Right lung (tissue), 2 donors: ENCODE measurements at regions not wholly inside any gene's neighbourhood (a gene's known extent, or its start where the extent isn't known, plus 50 kb on each side); places are given as distances from the start of the nearest gene placed in this dataset.

Source experiments
- DNase-seq, 2 donors: peaks; one replicate each; pipeline ENCODE4 v3.0.0-alpha.2; 2013

- no peak for DNase-seq
Measured at GRCh38 chr13:31962731-31963370, 68.7 kb upstream of the FRY start.

- DNase-seq, result no peak
Measured at GRCh38 chr13:31963631-31964030, 67.9 kb upstream of the FRY start.

GRCh38 chr13:31964168-31964567 lies 67.4 kb upstream of the FRY start:
- no peak for DNase-seq

- peak in 1 of 2 donors; percentile 42 for DNase-seq
Measured at GRCh38 chr13:31965361-31966066, 66.1 kb upstream of the FRY start.

GRCh38 chr13:31967155-31967554 lies 64.4 kb upstream of the FRY start:
- no peak for DNase-seq

- no peak for DNase-seq
Measured at GRCh38 chr13:31968473-31968872, 63.1 kb upstream of the FRY start.

GRCh38 chr13:31970231-31970930 lies 61.2 kb upstream of the FRY start:
- DNase-seq, result no peak

GRCh38 chr13:31972453-31972852 lies 59.1 kb upstream of the FRY start:
- DNase-seq, result no peak

GRCh38 chr13:31978021-31978420 lies 53.6 kb upstream of the FRY start:
- DNase-seq, result no peak

GRCh38 chr13:31980830-31981229 lies 50.7 kb upstream of the FRY start:
- DNase-seq, result no peak
